HEK293 (cell line): ENCODE measurements at regions not wholly inside any gene's neighbourhood (a gene's known extent, or its start where the extent isn't known, plus 50 kb on each side); places are given as distances from the start of the nearest gene placed in this dataset.

Source experiments
- EGR2 ChIP-seq: fragments of 450-650 bp; formaldehyde crosslinking; IDR thresholded peaks from 2 replicates; pipeline ENCODE4 v1.5.1; 2016; ENCODE audit warnings: low read depth, missing biosample characterization, missing genetic modification characterization
- HOXA7 ChIP-seq: sonication (generic); formaldehyde crosslinking; IDR thresholded peaks from 2 replicates; pipeline ENCODE4 v1.8.1; 2022; ENCODE audit warnings: missing genetic modification reagents, borderline replicate concordance
- KLF1 ChIP-seq: fragments of 450-650 bp; formaldehyde crosslinking; IDR thresholded peaks from 2 replicates; pipeline ENCODE4 v1.5.1; 2016; ENCODE audit warnings: missing biosample characterization, missing genetic modification characterization
- SETDB1 ChIP-seq: IDR thresholded peaks from one replicate; pipeline ENCODE4 v1.6.1; 2017; ENCODE audit warnings: mild to moderate bottlenecking, low read length, moderate library complexity, mixed read lengths; ENCODE audit not compliant: insufficient read length
- ZBTB20 ChIP-seq: fragments of 450-650 bp; formaldehyde crosslinking; IDR thresholded peaks from 2 replicates; pipeline ENCODE4 v1.5.1; 2016; ENCODE audit warnings: missing biosample characterization, missing genetic modification characterization
- ZBTB7A ChIP-seq: fragments of 450-650 bp; formaldehyde crosslinking; IDR thresholded peaks from 2 replicates; pipeline ENCODE4 v1.5.1; 2016; ENCODE audit warnings: low read depth, missing biosample characterization, missing genetic modification characterization
- ZNF138 ChIP-seq: fragments of 450-650 bp; formaldehyde crosslinking; IDR thresholded peaks from 2 replicates; pipeline ENCODE4 v1.5.1; 2016; ENCODE audit warnings: missing biosample characterization, missing genetic modification characterization, borderline replicate concordance
- ZNF175 ChIP-seq: fragments of 450-650 bp; formaldehyde crosslinking; IDR thresholded peaks from 2 replicates; pipeline ENCODE4 v1.5.1; 2016; ENCODE audit warnings: missing biosample characterization, missing genetic modification characterization
- ZNF274 ChIP-seq, 2 experiments: fragments of 200-500 bp in 1 of 2; fragments of 450-650 bp in 1 of 2; sonication (Bioruptor generic) in 1 of 2; formaldehyde crosslinking in 1 of 2; IDR thresholded peaks; 2 replicates each; pipeline versions ENCODE4 v1.5.1 to v1.6.1; 2014 to 2016; ENCODE audit warnings: borderline replicate concordance in 1 of 2, inconsistent platforms in 1 of 2, low read length in 1 of 2, missing biosample characterization in 1 of 2, missing genetic modification characterization in 1 of 2
- ZNF514 ChIP-seq: fragments of 450-650 bp; formaldehyde crosslinking; IDR thresholded peaks from 2 replicates; pipeline ENCODE4 v1.5.1; 2016; ENCODE audit warnings: missing biosample characterization, missing genetic modification characterization
- TF ChIP-seq, protein P1 (sequence below): fragments of 450-650 bp; formaldehyde crosslinking; IDR thresholded peaks from 2 replicates; pipeline ENCODE4 v1.5.1; 2016; ENCODE audit warnings: missing biosample characterization, missing genetic modification characterization
- TF ChIP-seq, protein P2 (sequence below): fragments of 450-650 bp; formaldehyde crosslinking; IDR thresholded peaks from 2 replicates; pipeline ENCODE4 v1.5.1; 2016; ENCODE audit warnings: missing biosample characterization, missing genetic modification characterization
- TF ChIP-seq, protein P3 (sequence below): fragments of 450-650 bp; formaldehyde crosslinking; IDR thresholded peaks from 2 replicates; pipeline ENCODE4 v1.5.1; 2016; ENCODE audit warnings: missing biosample characterization, missing genetic modification characterization
- TF ChIP-seq, protein P4 (sequence below): fragments of 450-650 bp; formaldehyde crosslinking; IDR thresholded peaks from 2 replicates; pipeline ENCODE4 v1.5.1; 2016; ENCODE audit warnings: missing biosample characterization, missing genetic modification characterization, low read depth

DNA sequence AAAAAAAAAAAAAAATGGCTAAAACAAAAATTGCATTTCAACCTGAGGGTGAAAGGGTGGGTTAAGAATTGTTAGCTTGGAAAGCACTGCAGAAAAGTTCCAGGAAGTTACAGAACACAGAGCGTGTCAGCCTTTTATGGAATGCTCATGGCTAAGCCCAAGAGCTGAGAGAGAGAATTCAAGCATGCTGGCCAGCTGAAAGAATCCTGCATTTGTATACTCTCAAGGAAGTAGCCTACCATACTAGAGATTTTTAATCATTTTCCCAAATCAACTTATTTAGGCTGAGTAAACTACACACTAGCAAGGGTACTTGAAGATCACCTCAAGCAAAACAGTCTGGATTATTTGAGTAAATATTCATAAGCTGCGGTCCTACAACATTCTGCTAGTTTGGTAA lies 153.9 kb downstream of the KCNJ2 start:
- TF ChIP-seq EGR2 (no peak), ZBTB20 (tag by site-specific recombination) (no peak), ZBTB7A (tag by site-specific recombination) (no peak), ZNF138 (no peak), KLF1 (no peak), ZNF274 (IDR thresholded peaks at IDR 0.05; ENCODE audit: low read length) (no peak), ZNF274 (tag by site-specific recombination; IDR thresholded peaks at IDR 0.05; ENCODE audit: borderline replicate concordance) (no peak), ZNF175 (tag by site-specific recombination) (no peak), ZNF514 (tag by site-specific recombination) (no peak), SETDB1 (no peak), HOXA7 (CRISPR knock-in tag) (no peak)
- TF ChIP-seq, protein P1, sequence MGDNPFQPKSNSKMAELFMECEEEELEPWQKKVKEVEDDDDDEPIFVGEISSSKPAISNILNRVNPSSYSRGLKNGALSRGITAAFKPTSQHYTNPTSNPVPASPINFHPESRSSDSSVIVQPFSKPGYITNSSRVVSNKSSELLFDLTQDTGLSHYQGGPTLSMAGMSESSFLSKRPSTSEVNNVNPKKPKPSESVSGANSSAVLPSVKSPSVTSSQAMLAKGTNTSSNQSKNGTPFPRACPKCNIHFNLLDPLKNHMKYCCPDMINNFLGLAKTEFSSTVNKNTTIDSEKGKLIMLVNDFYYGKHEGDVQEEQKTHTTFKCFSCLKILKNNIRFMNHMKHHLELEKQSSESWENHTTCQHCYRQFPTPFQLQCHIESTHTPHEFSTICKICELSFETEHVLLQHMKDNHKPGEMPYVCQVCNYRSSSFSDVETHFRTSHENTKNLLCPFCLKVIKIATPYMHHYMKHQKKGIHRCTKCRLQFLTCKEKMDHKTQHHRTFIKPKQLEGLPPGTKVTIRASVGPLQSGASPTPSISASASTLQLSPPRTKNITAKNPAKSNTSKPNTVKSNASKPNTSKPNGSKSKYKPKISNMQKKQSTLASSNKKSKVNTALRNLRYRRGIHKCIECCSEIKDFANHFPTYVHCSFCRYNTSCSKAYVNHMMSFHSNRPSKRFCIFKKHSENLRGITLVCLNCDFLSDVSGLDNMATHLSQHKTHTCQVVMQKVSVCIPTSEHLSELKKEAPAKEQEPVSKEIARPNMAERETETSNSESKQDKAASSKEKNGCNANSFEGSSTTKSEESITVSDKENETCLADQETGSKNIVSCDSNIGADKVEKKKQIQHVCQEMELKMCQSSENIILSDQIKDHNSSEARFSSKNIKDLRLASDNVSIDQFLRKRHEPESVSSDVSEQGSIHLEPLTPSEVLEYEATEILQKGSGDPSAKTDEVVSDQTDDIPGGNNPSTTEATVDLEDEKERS (tag by site-specific recombination): no peak
- TF ChIP-seq, protein P2, sequence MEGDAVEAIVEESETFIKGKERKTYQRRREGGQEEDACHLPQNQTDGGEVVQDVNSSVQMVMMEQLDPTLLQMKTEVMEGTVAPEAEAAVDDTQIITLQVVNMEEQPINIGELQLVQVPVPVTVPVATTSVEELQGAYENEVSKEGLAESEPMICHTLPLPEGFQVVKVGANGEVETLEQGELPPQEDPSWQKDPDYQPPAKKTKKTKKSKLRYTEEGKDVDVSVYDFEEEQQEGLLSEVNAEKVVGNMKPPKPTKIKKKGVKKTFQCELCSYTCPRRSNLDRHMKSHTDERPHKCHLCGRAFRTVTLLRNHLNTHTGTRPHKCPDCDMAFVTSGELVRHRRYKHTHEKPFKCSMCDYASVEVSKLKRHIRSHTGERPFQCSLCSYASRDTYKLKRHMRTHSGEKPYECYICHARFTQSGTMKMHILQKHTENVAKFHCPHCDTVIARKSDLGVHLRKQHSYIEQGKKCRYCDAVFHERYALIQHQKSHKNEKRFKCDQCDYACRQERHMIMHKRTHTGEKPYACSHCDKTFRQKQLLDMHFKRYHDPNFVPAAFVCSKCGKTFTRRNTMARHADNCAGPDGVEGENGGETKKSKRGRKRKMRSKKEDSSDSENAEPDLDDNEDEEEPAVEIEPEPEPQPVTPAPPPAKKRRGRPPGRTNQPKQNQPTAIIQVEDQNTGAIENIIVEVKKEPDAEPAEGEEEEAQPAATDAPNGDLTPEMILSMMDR: no peak
- TF ChIP-seq, protein P3, sequence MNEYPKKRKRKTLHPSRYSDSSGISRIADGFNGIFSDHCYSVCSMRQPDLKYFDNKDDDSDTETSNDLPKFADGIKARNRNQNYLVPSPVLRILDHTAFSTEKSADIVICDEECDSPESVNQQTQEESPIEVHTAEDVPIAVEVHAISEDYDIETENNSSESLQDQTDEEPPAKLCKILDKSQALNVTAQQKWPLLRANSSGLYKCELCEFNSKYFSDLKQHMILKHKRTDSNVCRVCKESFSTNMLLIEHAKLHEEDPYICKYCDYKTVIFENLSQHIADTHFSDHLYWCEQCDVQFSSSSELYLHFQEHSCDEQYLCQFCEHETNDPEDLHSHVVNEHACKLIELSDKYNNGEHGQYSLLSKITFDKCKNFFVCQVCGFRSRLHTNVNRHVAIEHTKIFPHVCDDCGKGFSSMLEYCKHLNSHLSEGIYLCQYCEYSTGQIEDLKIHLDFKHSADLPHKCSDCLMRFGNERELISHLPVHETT (tag by site-specific recombination): no peak
- TF ChIP-seq, protein P4, sequence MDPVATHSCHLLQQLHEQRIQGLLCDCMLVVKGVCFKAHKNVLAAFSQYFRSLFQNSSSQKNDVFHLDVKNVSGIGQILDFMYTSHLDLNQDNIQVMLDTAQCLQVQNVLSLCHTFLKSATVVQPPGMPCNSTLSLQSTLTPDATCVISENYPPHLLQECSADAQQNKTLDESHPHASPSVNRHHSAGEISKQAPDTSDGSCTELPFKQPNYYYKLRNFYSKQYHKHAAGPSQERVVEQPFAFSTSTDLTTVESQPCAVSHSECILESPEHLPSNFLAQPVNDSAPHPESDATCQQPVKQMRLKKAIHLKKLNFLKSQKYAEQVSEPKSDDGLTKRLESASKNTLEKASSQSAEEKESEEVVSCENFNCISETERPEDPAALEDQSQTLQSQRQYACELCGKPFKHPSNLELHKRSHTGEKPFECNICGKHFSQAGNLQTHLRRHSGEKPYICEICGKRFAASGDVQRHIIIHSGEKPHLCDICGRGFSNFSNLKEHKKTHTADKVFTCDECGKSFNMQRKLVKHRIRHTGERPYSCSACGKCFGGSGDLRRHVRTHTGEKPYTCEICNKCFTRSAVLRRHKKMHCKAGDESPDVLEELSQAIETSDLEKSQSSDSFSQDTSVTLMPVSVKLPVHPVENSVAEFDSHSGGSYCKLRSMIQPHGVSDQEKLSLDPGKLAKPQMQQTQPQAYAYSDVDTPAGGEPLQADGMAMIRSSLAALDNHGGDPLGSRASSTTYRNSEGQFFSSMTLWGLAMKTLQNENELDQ (tag by site-specific recombination): no peak
